Activated naive CD4-positive, alpha-beta T cell (primary cell): ENCODE measurements at regions not wholly inside any gene's neighbourhood (a gene's known extent, or its start where the extent isn't known, plus 50 kb on each side); places are given as distances from the start of the nearest gene placed in this dataset.

ENCODE experiments used
- DNase-seq, 4 experiments: peaks; one replicate each; lab custom pipeline; 2025; lab: John Stamatoyannopoulos, UW

DNA sequence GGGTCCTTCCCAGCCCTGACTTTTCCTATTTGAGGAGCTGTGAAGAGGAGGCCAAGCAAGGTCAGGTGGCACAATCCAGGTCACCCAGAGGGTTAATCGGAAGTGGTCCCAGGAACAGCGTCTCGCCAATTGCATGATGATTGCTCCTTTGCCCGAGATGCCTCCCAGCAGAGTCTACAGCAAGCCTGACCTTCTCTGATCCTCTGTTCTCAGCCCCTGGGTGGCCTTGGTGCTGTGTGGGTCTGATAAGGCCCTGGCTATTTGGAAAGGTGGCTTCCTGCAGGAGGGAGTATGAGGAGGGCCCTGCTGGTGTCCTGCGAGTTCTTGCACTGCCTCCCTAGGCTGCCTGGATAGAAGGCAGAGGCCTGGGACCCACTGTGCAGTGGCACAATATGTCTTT is 116.2 kb downstream of the FOXD2 start:
- no peak for DNase-seq

DNA sequence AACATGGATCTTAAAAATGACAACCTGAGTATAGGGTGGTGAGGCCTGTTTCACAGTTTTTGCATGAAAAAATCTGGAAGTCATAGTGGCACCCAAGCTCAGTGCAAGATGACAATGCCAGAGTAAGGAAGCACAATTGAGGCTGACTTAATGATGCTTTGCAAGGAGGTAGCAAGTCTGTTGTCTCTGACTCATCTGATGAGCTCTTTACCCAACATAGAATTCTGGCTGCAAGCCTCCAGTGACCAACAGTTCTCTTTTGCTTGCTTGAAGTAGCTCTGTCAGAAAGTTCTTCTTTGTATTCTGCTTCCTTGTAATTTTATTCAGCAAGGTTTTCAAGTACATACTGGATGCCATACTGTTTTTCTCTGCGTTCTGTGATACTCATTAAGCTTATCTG is 117.1 kb downstream of the FOXD2 start:
- no peak for DNase-seq

DNA sequence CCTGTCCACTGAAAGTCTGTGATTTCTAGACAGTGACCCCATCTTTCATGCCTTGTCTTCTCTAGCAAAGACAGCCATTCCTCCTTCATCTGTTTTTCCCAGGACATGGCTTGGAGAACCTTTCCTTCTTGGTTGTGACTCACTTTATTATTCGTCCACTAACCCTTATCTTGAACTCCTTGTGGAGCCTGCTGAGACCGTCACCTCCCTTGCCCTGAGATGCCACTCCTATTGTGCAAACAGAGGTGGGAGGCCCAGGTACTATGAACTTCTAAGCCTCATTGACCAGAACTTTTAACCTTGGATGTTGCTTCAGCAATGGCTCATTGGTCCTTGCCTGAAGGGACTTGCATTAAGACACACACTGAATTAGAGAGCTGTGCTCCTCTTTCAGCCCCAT is 117.5 kb downstream of the FOXD2 start:
- DNase-seq, result no peak

DNA sequence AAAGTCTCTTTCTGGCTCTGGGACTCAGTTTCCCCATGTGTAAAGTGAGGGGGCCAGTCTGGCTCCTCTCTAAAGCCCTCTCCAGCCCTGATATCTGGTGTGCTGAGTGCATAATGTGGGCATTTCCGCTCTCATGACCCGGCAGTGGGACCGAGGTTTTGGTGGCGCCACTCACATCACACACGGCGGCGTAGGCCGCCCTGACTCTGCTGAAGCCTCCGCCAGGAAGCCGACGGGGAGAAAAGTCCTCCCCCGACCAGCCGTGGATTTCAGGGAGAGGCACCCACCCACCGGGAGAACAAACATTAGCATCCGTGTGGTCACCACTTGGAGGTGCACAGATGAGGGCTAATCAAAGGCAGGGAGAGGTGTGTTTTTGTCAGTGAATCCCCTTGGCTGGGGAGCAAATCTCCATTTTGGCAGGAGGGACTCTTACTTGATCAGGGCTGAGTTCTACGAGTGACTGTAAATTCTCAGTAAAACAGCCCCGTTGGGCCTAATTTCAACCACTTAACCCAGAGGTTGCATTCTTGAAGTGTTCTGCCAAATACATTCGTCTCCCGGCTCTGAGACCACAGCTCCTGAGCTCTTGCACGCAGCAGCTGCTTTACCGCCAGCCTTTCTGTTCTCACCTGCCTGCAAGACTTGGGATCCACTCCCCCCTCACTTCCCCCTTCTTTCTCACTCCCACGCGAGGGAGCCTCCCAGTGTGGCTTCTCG is 118.2 kb downstream of the FOXD2 start:
- no peak for DNase-seq

DNA sequence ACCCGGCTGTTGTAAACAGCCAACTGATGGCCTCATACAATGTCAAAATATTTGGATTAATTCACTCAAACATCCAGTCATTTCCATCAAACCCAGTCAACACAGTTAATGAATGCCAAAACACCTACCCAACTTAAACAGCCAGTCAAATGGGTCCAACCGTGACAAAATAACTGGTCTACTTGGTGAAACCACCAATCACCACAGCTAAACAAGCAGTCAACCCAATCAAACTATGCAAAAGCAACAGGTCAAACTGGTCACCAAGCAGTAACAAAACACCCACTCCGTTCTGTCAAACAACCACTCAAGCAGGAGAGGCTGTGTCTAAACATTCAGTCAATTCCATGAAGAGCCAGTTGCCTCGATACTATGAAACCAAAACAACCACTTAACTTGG is 119.2 kb downstream of the FOXD2 start:
- no peak for DNase-seq

DNA sequence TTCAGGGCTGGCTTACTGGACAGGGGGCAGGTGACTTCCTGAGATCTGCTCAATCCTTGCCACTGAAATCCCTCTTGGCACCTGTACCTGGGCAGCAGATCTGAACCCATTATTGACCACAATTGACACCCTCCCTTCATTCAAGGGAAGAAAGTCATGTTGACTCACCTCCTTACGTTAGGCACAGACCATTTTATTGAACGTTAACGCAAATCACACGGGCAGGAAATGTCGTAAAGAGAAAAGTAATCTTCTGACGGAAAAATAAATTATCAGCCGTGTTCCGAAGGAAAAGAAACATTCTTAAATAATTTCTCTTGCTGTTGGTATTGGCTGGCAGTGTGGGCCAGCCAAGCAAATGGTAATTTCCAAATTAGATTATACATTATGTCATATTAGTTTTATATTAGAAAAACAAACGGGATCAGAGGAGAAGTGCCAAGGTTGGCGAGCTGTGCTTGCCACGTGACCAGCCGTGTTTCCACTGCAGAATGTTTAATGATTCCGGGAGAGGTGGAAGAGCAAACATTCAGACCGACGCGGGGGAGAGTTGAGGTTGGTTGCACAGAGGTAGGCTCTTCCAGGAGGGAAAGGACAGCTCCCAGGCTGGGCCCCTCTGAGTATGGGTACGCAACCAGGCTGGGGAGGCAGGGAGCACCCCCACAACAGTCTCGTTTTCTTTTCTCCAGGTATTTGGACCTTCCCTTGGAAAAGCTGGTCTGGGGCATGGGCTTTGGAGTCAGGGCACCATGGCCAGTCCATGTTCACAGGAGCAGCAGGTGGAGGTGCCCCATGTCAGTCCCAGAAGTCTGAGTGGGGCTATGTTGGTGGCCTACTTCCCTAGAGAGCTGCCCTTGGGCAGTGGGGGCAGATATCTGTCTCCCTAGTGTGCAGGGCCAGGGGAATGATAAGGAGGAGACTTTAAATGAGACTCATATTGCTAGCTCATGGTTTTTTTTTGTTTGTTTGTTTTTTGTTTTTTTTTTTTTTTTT is 121.1 kb downstream of the FOXD2 start:
- DNase-seq, result no peak

DNA sequence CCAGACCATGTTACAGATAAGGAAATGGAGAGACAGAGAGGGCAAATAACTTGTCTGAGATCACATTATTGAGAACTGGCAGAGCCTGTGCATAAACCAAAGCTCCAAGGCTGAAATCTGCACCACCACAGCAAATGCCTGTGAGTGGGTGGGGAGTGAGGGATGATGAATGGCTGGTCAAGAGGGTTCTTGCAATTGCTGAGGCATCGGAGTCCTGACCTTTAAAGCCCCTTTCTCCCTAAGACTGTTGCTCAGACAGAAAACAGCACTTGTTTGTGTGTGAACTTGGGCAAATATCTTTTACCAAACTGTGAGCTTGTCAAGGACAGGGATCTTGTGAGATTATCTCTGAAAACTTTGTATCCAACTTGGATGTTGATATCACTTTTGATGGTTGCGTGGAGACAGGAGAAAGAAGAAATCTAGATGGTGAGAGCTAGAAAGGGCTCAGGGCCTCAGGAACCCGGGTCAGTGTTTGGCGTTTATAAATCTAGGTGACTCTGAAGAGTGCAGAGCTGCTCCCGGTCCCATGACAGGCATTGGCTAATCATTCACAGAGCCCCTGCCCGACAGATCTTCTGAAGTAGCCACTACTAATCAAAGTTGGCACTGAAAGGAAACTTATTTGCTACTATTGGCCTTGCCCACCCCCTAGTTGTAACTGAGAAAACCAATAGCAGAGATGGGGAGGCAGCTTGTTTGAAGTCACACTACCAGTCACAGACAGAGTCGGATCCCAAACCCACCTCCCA is 122.3 kb downstream of the FOXD2 start:
- no peak for DNase-seq

DNA sequence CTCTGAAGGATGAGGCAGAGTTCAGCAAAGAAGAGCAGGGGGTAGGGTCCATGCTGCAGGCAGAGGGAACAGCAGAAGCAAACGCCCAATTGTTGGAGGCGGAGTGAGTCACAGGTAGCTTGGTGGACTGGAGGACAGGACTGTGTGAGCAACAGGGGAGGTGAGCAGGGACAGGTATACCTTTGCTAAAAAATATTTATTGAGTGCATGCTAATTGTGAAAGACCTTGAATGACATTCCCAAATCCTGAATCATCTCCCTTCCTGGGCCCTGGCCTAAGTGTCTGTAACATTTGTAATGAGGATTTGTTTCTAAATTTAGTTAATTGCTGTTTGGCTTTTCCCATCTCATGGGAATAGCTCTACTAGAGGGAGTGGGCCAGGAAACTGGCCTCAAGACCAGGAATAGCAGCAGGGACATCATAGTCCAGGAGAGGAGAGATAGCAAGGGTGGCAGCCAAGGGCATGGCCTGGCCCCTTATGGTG is 123.7 kb downstream of the FOXD2 start:
- DNase-seq, result no peak

DNA sequence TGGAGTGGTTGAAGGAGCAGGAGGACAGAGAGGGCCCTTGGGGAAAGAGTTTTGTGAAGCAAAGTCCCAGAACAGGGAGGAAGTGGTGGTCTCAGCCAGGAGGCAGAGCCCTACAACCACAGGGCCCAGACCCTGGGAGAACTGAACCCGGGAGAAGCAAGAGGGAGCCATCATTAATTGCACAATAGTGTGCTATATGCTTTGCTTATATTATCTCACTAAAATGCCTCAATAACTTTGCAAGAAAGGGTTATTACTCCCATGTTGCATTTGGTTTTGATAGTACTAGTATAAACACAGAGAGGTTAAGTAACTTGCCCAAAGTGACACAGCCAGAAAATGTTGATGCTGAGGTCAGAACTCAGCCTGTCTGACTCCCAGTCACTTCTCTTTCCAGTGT is 124.3 kb downstream of the FOXD2 start:
- no peak for DNase-seq

DNA sequence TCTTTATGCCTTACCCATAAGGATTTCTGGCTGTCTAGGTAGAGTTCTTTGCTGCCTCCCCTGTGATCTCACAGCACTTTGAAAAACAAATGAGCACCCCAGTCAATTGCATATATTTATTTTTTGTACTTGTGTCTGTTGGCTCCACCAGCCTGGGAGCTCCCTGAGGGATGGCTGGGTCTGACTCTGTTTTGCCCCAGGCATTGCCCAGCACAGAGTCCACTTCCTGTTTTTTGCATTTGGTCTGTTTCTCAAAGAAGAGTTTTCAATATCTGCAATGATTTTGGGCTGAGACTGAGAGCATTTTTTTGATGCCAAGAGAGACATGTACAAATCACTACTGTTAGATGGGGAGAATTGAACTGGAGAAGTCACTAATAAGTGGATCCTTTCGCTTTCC is 125.0 kb downstream of the FOXD2 start:
- no peak for DNase-seq

DNA sequence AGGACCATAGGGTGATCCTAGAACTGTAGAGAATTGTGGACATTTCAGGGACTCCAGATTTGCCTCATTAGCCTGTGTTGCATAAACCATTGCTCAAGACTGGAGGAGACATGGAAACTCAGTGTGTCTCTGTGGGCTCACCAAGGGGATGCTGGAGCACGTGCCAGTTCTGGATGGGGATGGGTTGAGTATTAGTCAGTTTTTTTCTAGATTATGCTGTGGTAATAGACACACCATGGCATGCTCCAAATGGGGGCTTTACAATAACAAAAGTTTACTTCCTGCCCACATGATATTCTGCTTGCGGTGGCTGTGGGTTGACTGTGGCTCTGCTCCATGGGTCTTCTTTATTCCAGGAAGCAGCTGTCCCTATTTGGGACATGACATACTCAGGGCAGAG is 125.4 kb downstream of the FOXD2 start:
- no peak for DNase-seq

DNA sequence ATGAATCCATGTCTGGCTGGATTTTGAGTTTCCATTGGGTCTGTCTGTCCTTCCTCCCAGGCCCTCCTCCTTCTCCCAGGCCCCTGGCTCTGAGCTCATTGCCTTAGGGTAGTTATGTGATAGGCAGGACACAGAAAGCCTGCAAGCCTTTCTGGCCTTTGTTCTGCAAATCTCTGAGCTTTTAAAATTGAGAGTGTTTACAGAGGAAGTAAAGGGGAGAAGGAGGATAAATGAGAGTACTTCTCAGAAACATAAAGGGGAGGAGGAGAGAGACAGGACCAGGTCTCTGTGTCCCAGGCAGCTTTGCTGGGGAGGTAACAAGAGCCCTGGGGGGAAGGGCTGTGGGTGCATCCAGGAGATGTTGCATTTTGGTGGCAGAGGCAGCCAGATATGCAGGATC is 126.7 kb downstream of the FOXD2 start:
- DNase-seq, result no peak

DNA sequence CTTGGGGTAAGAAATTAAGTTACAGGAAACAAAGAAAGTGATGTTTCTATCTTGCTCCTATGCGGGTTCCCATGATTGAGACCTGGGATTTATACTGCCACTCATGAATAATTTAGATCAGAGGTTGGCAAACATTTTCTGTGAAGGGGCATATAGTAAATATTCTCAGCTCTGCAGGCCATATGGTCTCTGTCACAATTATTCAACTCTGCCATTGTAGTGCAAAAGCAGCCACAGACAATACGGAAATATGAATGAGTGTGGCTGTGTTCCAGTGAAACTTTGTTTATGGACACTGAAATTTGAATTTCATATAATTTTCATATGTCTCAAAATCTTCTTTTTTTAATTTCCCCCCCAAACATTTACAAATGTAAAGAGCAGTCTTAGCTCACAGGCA is 127.2 kb downstream of the FOXD2 start:
- DNase-seq, result no peak

DNA sequence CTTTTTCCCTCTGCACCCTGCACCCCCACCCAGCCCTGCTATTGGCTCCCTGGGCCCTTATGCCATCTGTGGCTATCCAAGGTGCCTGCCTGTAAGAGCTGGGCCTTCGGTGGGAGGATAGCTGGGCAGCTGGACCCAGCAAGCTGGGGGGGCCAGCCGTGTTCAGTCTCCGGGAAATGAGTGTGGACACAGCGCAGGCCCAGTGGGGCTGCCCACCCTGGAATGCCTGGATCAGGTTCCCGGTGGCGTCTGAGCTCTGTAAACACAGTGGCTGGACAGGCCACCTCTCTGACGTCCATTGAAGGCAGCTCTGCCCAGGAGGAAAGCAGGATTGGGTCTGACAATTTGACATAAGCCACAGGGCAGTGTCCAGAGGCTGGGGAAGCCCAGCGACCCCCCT is 127.8 kb downstream of the FOXD2 start:
- DNase-seq, result no peak

DNA sequence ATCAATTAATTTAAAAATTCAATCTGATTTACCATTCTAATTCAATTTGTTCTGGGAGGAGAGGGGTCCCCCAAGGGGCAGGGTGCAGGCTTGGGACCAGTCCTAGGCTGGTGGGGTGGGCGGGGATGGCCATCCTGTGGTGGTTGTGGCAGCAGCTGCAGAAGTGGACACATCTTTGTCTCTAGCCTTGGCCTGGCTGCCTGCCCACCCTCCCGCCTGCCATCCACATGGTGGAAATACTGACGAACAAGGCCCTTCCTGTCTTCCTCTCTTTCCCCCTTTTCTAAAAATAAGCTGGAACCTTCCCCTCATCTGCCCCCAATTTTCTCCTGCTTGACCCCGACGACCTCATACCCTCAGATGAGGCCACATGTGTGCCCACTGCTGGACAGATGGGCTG is 130.9 kb downstream of the FOXD2 start:
- no peak for DNase-seq

DNA sequence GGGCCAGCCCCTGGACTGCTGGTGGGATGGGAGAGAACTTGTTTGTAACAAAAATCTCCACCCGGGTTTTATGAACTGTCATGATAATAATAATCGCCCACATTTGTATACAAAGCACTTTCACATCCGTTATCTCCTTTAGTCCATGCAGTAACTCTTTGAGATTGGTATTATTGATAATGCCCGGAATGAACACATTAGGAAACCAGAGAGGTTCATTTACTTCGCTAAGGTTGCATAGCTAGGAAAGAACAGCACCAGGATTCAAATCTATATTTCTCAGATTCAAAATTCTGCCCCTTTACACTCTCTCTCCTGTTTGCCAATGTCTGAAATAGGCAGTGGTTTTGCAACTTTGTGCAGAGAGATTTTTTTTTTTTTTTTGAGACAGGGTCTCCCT is 131.4 kb downstream of the FOXD2 start:
- DNase-seq, result no peak

DNA sequence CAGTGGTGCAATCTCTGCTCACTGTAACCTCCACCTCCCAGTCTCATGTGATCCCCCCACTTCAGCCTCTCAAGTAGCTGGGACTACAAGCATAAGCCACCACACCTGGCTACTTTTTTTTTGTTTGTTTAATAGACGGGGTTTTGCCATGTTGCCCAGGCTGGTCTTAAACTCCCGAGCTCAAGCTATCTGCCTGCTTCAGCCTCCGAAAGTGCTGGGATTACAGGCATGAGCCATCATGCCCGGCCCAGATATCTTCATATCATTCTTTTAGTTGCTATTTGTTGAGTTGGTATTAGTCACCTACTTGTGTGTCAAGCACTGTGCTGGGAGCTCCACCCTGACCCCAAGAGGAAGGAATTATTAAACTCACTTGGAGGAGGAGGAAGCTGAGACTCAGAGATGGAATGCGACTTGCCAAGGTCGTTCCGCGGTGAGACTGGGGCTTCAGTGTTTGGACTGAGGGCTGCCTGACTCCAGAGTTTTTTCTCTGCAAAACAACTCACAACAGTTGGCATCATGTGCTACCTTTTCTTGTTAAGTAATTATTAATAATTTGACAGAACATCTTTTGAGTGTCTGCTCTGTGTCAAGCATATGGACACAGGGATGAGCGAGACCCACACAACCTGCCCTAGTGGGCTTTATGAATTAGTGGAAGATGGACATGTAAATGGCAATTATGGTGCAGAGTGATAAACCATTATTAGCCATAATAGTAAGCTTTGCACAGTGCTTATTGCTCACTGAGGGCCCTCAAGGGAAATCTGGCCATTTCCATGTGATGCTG is 132.0 kb downstream of the FOXD2 start:
- no peak for DNase-seq

DNA sequence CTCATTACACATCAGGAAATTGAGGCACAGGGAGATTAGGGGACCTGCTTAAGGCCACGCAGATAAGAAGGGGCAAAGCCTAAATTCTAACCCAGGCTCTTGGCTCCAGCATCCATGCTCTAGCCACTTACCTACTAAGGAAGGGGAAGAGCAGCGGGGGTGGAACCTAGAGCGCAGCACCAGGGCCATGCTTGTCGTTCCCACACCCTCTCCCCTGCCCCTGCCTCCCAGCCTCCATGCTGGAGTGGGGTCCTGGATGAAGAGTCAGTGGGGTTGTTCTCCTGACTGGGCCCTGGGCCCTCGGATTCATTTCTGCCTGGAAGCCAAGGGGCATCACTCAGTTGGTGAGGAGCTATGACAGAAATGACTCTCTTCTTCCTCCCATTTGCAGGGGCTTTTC is 133.3 kb downstream of the FOXD2 start:
- no peak for DNase-seq

DNA sequence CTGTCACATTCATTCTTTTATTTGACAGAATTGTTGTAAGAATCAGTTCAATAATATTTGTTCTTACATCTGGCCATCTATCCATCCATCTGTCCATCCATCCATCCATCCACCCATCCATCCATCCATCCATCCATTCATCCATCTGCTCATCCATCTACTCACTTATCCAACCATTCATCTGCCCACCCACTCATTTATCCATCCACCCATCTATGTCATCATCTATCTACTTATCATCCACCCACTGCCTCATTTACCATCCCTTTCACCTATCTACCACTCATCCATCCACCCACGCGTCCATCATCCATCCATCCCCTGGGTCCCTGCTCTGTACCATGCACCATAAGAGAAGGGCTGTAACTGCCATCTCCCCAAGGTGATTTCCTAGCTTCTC is 134.1 kb downstream of the FOXD2 start:
- DNase-seq, result no peak

DNA sequence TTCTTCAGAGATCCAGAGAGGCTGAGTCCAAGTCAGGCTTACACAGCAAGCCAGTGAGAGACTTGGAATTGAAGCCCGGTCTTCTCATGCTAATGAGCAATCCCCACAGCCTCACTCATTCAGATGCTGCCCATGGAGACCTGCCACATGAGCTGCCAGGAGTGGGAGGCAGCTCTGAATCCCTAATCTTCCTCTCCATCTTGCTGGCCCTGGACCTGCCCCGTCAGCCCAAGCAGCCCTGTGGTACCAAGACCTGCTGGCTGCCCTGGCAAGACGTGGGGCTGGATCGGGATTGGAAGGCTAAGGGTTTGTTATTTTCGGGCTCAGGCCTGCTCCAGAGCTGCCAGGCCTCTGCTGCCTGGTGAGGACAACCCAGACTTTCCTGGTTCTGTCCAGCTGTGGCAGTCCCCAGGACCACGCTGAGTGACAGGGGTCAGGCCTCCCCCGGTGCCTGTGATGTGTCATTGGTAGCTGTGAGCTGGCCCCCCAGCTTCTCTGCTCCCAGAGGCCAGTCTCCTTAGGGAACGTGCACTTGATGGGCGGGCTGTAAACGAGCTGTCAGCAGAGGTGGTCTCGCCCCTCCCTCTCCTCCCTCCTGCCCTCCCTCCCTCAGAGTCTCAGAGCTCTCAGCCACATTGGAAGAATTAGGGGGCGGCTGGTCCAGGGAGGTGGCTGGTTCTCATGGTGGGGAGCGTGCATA is 135.0 kb downstream of the FOXD2 start:
- no peak for DNase-seq
